HG02840 (cell line): ENCODE measurements at regions not wholly inside any gene's neighbourhood (a gene's known extent, or its start where the extent isn't known, plus 50 kb on each side); places are given as distances from the start of the nearest gene placed in this dataset.

Source experiments
- ATAC-seq: cut with Tn5 transposase; IDR thresholded peaks from one replicate; pipeline ENCODE4 v1.9.1; 2021; ENCODE audit warnings: mild to moderate bottlenecking, moderate library complexity, moderate number of reproducible peaks; ENCODE audit not compliant: unreplicated experiment, low FRiP score

DNA sequence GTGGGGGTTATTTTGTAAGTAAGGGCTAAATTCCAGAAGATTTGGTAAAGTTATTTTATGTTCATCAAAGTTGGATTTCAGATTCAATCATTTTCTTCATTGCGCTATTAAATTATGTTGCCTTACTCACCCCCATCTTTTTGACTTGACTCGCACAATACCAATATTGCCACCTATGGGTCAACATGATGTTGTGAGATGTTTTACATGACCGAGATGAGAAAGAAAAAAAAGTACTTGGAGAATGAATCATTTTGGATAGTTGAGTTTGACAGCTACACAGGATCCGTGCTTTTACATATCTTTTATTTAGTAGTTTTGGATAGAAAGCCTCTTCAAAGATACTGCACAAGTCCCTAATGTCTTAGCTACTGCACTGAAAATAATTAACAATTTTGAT is 224.2 kb upstream of the EMCN start:
- ATAC-seq = no peak

DNA sequence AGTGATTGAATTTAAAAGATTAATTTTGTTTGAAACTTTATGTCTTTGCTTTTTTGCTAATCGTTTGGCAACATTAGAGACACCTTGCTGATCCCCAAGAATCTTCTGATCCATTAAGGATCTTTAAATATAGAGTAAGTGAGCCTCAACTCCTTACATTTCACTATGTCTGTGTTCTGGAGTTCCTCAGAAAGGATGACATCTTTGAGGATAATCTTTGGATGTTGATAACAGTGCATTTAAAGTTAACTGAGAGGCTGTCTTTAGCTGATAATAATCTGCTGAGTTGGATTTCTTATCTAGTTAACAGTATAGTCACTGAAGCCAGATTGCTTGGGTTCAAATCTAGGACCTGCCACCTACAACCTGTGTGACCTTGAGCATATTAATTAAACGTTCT is 221.6 kb upstream of the EMCN start:
- no peak for ATAC-seq

DNA sequence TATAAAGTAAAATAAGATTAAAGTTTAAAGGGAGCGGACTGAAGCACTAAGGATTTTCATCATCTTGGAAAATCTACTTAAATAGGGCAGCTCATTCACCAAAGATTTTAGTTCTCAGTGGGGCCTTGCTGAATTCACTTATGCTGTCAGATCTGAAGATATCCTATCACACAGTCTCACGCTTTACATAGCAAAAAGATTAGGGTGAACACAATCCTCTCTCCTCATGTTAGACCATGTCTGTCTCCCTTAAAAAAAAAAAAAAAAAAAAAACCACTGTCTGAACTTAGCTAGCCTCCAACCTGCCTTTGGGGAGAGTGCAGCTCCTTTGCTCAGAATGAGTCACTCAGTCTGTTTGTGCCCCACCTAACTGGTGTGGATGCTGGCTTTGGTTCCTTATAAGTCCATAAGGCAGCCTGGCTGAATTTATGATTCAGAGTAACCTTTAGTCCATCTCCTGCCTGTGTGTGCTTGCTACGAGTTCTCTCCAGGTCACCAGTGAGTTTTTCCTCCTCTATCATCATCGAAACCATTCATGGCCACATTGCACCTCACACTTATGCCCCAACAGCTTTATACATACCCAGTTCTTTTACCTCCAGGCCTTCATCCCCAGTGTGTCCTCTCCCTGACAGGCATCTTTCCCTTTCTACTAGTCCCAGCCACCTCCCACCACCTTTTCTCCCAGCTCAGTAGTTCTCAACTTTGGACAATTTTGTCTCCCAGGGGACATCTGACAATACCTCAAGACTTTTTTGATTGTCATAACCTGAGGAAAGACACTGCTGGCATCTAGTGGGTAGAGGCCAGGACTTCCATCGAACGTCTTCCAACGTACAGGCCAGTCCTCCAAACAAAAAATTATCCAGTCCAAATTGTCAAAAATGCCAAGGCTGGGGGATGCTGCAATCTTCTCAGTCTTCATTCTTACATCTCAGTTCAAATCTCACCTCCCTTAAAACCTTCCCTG is 220.7 kb upstream of the EMCN start:
- ATAC-seq = no peak

DNA sequence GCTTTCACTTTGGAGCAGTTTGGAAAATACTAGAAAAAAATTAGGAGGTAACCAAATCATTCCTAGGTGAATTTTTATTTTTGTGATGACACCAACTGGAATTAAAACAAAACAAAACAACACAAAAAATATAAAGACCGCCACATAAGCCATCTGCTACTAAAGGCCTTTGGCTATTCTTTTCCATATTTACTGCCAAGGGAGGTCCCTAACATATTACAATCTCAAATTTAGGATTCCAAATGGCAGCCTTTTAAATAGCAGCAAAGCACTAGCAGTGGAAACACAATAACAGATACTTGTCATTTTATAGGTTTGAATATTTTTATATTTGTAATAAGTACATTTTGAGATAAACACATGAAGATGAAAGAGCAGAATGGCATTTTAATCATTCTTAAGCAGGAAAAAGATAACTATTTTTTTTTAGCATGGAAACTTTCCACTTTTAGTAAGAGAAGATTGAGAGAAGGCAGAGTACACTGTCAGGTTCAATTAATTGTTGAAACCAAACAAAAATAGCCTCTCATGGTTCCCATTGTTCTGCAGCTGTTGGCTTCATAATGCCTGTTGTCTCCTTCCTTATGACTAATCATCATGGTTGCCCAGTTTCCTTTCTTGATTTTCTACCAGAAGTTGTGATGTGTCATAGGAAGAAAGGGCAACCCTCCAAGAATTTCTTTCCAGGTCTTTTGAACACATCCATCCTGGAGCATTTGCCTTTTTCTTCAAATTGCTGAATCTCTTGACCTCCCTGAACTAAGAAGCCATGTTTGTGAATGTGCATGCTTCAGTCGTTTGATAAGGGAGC is 219.0 kb upstream of the EMCN start:
- ATAC-seq = no peak

DNA sequence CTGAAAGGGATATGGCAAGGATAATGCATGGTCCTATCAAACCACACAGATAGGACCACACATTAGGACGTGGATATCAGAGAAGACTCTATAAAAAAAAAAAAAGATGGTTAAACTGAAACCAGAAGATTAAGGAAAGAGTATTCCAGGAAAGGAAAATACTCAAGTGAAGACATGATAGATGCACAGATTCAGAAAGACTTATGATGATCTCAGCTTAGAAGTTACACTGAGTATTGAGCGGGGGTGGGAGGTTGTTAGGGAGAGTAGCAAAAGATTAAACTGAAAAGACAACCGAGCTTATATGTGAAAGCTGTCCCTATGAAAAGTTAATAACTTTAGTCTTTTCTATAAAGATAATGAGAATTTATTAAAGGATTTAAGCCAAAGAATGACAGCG is 211.0 kb upstream of the EMCN start:
- ATAC-seq = no peak

DNA sequence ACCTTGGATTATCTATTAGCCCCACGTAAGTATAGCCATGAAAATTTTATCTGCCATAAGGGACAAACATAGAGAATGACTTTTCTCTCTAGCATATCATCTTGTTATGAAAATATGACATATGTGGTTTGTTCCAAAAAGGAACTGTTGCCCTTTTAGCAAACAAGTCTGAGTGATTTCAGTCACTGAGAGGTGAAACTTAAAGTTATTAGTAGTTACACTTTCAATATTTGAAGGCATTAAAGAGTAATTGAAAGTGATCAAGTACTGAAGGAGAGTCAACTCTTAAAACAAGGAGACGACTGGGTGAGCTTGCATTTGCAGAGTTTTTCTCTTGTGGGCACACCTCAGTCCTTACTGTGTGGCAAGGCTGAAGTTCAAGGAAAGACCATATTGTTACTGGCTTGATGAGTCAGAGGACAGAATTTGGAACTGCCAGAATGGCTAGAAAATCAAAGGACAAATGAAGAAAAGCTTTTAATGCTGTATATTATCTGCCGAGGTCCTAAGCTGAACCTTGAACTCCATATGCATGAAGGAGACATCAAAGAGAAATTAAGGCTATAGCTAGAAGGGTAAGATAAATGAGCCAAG is 205.1 kb upstream of the EMCN start:
- no peak for ATAC-seq

DNA sequence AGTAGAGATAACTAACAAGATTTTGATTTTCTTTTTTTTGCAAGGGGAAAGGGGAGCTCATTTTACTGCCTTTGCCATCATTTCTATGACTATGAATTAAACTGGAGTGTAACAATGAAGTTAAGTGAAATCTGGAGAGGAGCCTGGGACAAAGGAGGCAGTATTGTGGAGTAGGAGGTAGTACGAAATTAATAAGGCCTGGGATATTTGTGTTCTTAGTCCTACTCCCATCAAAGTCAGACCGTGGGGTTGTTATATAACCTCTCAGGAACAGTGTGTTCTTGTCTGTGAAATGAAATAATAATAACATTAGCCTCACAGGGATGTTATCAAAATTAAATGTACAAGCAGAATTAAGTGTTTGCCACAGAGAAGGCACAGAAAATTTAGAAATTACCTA is 204.3 kb upstream of the EMCN start:
- no peak for ATAC-seq

DNA sequence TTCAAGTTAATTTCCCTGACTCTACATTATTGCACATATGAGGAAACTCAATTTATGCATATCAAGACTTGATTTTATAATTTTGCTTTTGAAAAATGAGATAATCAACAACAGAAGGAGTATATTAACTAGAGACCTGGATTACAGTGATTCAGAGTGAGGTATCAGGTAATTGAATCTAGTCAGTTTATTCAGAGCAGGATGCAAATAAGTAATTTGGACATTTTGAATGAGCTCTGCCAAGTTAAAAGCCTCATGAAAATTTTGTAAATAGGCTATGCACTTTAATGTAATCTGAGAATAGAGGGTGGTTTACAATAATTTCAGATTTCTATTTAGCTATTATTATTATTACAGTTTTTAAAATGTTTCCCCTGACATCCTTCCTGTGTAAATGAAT is 203.7 kb upstream of the EMCN start:
- ATAC-seq = no peak

DNA sequence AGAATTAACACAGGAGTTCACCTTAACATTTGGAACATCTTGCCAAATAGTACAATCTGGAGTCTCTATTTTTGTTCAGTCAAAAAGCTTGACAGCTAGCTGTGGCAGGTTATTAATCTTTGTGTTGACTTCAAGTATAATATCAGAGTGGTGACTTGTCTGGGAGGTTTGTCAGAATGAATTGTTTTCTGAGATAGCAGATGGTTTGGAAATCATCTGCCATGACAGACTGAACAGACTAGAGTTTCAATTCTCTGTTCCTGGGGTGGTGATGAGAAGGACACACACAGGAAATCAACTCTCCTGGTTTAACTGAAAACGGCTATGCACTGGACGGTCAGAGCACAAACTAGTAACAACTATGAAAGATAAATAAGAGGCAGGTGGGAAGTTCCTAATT is 203.3 kb upstream of the EMCN start:
- no peak for ATAC-seq

DNA sequence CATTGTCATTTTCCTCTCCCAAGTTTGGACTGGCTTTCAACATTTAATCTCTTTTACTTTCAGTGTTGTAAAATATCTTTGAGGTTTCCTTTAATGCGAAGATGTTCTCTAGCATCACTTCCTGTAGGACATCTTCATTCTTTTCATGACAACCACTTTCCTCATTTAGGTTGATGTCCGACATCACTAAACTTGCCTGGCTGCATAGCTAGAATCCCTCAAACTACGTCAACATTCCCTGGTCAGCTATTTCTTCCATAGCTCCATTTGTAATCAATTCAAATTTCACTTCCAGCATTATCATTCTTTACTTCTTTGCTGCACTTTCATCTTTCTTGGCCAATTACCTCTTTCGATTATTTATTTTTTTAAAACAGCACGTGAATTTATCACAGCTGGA is 198.6 kb upstream of the EMCN start:
- no peak for ATAC-seq

DNA sequence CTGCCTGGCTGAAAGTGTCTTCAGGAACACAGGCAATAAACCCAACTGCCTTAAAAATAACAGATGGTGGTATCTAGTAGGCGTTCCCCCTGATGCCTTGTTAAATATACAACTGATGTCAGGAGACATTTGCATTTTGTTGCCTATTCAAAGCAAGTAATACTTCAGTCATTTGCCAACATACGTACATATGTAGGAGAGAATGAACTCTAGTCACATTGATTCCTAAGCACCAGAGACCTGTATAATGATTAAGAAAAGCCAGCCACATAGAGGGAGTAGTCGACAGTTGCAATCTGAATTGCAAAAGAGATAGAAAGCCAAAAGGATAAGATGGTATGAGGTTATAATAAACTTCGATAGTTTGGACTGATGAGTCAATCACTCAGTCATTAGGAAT is 191.0 kb upstream of the EMCN start:
- no peak for ATAC-seq

DNA sequence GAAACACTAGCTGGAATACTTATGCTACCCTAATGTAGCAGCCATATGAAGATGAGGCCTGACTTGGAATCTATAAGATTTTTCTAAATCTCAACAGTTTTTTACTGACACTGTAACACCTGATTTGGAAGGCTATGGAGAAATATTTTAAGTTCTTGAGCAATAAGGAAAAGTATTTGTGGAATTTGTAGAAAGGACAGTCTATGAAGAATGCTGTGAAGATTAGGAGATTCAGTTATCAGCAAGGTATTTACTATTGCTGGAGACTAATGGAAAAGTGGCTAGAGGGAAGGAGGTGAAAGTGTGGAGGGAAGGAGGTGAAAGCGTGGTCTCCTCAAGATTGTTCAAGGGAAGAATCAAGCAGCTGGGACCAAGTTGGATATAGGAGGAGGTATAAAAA is 190.0 kb upstream of the EMCN start:
- no peak for ATAC-seq

DNA sequence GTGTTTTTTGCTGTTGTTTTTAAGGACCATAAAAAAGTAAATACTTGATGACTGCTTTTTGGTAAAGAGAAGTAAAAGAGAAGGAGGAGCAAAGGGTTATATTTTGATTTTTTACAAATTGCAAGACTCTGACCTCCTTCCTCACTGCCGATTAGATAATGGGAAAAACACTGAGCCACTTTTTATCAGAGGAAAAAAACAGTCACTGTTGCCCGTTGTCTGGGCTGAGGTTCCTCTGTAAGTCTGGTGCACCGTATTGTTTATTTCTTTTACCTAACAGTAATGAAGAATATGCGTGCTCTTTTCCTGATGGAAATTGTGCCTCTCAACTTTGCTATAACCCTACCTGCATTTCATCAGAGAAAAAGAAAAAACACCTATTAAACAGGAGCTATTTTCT is 178.7 kb upstream of the EMCN start:
- no peak for ATAC-seq

DNA sequence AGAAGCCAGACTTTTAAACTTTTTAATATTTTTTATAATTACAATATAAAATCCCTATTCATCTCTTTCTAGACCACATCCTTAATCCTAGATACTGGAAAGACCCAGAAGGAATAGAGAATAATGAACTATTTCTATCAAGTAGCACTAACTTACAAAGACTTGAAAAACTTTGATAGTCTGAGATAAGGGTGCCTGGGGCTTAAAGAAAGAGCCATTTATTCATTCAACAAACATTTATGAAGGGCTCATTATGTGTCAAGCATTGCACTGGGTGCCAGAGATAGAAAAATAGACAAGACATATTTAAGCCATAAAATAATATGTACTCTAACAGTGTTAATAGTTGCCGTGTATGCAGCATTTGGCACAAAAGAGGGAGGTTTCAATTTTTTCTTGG is 178.0 kb upstream of the EMCN start:
- no peak for ATAC-seq

DNA sequence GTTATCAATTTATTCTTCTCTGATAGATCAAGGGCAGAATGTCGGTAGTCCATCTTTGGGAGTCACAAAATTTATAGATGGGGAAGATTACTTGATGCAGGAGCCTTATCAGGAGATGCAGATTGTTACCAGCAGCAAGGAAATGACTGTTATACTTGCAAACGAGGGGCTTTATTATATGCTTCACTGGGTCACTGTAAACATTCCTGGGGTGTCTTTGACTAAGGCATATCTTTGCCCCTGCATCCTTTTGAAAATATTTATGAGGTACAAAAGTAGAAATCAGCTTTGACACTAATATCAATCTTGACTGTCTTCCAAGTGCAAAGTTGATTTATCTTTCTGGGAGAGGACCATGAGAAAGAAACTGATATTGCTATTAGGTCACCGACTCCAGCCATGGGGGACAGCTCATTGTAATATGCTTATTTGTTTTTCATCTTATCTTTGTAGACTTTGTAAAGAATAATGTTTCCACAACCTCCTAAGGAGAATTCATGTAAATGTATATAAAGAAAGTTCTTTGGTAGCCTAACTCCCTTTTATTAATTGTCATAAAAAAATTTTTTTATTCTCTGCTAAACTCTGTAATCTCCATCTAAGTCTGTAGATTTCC is 177.3 kb upstream of the EMCN start:
- no peak for ATAC-seq

DNA sequence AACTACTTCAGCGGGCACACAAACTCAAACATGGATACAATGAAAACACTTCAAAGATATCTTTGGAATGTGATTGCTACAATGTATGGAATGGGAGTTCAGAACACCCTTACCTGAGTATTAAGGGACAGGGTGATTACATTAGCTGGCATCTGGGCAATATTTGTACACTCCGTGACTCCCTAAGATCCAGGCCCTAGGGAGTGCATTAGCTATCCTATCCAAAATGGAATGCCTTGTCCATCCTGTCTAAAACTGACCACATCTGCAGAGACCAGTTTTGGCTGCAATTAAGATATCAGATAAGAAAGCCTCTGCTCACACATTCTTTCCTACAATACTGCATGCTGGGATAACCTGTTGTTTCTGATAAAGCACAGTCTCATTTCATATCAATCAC is 176.6 kb upstream of the EMCN start:
- ATAC-seq = no peak

DNA sequence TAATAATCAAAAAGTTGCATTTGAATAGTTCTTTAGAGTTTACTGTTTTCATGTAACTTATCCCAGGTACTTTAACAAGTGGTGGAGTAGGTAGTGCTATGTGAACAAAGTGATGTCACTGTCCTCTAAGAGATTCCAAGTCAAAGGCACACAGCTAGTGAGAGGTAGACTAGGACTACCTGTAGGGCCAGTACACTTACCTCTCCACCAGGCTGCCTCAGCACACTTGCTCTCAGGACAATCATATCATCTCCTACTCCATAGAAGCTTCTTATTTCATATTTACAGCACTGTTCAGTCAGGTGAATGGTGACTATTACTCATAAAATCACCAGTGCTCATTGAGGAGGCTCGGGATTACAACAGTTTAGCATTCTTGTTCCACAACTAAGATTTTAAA is 173.0 kb upstream of the EMCN start:
- ATAC-seq = no peak

DNA sequence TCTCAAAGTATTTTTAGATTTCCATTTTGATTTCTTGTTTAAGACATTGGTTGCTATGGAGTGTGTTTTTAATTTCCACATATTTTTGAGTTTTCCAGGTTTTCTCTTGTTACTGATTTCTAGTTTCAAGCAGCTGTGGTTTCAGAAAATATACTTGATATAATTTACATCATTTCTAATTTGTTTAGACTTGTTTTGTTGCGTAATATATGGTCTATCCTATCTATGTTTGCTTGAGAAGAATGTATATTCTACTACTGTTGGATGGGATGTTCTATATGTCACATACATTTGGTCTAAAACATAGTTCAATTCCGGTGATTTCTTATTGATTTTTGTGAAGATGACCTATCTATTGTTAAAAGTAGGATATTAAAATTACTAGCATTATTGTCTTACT is 170.5 kb upstream of the EMCN start:
- no peak for ATAC-seq

DNA sequence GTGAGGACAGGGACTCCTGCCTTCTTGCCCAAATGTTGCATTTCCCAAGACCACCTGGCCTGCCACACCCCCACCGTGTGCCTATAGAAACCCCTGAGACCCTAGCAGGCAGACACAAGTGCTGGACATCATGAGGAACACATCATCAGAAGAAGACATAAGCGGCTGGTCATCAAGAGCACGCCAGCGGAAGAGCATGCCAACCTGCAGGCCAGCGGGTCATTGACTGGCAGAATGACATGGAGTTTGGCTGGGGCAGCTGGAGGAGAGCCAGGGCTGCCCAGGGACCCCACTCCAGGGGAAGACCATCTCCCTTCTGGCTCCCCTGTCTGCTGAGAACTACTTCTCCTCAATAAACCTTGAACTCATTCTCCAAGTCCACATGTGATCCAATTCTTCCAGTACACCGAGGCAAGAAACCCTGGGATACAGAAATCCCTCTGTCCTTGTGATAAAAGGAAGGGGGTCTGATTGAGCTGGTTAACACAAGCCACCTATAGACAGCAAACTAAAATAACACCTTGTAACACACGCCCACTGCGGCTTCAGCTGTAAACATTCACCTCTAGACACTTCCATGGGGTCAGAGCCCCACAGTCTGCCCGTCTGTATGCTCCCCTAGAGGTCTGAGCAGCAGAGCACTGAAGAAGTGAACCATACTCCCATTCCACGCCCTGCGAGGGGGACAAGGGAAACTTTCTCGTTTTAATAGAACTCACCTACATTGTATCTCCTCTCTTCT is 164.8 kb upstream of the EMCN start:
- ATAC-seq = no peak

DNA sequence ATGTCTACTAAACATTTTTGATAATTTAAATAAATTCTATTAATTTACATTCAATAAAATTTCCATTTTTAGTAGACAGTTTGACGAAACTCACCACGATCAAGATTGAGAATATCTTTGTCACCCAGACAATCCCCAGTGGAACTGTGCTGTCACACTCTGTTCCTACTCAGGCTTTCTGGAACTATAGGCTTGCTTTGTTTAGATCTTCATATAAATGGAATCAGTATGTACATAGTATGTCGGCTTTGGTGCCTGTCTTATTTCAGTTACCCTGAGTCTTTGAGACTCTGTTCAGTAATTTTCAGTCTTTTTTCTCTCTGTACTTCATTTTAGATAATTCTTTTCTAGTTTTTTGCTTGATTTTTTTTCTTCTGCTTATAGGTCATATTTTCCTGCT is 163.5 kb upstream of the EMCN start:
- ATAC-seq = no peak
